HG03378 (cell line): ENCODE measurements at regions not wholly inside any gene's neighbourhood (a gene's known extent, or its start where the extent isn't known, plus 50 kb on each side); places are given as distances from the start of the nearest gene placed in this dataset.

Source experiments
- ATAC-seq: cut with Tn5 transposase; IDR thresholded peaks from one replicate; pipeline ENCODE4 v1.9.1; 2021; ENCODE audit warnings: mild to moderate bottlenecking, moderate library complexity; ENCODE audit not compliant: unreplicated experiment

DNA sequence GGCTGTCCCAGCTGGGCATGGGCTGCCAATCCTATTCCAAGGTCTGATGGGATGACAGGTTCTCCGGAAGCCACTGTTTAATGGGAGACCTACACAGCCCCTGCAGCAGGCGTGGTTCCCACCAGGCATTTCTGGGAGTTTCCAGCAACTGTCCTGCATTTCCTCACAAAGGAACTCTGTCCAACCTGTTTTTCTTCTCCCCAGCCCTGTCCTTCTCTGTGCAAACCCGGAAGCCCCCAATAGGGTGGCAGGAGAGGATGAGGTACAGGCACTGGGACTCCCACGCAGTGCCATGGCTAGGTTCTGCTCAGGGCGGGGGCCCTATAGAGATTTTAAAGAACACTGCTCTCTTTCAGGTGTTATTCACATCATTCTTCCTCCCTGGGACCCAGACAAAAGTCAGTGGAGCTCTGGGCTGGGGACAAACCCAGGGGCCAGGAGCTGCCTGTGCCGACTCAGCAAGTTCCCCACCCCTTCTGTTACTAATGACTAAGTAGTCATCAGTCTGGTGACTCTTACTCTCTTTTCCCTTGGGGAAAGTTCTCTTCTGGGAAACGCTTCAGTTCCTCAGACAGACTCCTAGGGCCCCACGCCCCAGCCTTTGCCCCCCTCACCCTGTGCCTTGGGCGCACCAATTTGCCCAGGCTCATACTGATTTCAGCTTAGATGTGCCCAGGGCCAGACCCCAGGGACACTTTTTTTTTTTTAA, 97.7 kb downstream of the CD47 start:
- ATAC-seq: peak; percentile 59

DNA sequence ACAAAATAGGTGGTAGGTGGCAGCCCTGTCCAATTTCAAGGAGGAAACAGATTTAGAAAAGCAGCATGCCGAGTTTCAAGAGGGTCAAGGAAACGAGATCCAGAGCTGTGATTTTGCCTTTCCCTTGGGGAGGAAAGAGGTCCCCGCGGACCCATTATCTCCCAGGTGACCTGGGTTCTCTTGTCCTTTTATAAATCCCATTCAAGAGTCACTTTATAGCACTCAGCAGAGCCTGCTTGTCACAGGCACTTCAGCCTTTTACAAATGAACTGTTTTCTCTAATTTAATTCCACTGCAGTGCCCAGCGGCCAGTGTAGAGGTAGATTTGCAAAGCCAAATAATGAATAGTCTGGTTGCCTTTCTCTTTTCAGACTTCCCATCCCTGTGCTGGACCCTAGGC, 99.9 kb downstream of the CD47 start:
- no peak for ATAC-seq

DNA sequence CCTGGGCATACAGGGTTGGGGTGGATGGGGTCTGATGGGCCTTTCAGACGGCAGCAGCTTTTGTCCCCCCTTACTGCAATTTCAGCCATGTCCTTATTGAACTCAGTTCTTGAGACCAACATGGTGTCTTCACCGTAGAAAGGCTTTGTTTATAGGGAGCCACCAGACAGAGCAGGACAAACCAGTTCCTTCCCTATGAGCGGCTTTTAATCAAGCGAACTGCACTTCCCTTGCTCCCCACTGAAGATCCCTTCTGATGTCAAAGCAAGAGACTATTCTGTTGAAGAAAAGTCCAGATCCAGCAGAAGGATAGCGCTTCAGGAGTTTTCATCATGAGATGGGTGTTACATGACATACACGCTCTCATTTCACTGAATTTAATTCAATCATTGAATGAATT, 100.4 kb downstream of the CD47 start:
- ATAC-seq: no peak

DNA sequence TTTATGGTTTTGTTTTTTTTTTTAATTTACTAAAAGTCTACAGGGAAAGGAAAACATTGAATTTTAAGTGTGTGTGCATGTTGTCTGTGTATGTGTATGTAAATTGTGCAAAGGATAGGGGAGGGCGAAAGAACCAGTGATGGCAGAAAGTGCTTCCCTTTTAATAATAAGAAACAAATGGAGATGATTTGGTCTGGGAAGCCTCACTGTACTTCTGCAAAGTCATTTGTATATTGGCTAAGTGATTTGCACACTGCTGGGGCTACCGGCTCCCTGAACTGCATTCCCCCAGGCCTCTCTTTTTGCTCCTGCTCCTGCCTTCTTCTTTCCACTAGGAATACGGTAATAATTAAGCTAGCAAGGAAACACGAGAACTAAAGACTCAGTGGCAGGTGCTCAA, 101.2 kb downstream of the CD47 start:
- no peak for ATAC-seq

DNA sequence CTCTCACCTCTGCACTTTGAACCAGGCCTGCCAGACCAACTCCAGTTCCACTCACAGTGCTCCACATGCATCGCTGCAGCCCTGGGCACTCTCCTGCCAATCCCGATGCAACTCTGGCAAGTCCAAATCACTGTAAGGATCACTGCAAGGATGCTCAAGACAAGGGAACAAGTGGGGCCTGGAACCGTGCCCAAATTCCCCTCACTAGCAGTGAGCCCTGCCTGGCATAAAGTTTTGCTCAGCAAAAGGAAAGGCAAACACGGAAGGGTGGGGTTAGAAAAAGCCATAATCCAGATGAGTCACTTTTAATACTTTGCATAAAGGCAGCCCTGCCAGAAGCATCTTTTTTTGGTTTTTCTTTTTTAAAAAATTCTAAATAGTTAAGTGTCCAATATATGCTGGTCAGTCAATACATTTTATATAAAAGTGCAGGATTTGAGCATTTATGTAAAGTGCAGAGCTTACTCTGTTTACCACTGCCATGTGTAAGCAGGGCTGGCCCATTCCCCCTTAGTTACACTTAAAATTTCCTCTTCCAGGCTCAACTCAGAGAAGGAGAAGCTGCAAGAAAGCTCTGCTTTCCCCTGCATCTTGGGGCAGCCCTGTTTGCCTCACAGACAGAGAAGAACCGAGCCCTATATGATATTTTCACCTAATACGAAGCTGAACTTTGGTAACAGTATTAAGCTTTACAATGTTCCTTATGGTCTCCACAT, 102.2 kb downstream of the CD47 start:
- ATAC-seq: no peak

DNA sequence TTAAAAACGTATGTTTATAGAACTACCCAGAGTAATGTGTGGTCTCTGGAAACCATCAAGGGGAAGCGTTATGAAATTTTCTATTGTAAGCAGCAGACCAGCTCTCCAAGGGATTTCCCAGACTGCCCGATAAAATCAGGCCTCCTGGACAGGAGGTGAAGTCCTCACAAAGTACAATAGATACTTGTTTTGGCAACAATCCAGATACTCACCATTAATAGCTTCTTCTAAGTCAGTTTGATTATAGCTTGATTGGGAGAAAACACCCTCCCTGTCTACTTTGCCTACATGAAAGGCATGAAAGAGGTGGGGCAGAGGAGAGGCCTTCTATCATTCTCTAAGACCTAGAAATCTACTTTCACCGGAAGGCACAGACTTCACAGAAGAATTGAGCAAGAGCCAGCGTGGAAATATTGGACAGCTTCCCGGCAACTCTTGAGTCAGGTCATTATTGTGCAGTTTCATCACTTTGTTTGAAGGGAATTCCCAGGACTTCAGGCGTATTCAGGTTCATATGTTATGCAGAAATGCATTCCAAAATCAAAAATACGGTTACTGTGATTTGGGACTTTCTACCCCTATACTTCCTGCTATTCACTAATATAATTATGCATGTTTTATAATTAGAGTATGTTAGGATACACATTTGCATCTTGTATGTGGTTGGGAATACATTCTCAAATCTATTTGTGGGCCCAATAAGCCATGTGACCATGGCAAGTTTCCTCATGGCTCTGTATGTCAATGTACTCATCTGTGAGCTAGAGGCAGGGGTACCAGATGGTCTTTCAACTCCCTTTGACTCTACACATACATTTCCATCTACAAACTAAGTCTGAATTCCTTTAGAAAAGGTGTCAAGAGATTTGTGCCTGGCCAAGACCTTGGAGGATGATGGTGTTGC, 103.5 kb downstream of the CD47 start:
- ATAC-seq: no peak

DNA sequence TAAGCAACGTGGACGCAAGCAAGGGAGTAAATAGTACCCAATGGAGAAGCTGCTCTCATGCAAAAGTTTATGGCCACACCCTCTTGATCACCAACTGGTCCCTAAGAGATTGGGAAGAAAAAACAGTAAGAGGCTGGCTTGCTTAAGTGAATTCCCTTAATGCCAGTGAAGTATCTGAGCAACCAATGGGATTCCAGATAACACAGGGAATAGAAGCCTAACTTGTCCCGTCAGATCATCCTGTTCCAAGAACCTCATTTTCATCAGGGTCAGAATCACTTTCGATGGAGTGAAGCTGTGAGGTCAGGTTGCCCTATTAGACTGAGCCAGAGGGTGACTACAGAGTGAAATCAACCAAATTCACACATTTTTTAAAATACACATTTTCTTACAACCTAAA, 104.3 kb downstream of the CD47 start:
- no peak for ATAC-seq

DNA sequence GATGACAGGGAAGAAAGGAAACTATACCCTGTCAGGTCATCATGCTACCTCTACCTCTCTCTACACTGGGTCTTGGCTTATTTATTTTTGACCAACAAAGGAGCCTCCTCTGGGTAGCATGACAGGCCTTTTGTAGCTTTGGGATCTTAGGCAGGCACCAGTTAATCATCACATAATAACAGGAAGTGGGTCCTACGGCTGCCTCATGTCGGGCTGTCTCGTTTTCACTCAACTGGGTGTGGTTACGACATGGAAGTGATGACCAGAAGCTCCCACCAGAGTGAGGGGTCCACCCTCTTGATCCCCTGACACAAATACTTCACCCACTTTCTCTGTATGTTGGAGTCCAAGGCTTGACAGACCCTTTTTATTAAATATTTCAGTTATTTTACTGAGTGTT, 105.3 kb downstream of the CD47 start:
- ATAC-seq: peak; percentile 99

DNA sequence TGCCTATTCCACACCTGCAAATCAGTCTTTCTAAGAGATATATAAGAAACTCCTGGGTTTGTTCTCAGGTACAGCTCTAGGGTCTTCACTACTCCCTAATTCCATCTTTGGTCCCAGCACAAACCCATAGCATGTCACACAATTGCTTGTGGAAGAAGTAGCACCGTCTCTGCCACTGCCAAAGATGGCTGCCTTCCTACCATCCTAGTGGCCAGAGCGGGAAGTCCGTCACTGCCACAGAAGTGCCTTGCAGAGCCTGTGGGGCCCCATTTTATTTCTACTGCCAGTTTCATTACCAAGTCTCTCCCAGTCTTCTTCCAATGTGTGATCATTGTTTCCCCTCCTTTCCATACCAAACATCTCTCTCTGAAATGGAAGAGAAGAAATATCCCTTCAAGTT, 107.6 kb downstream of the CD47 start:
- no peak for ATAC-seq

DNA sequence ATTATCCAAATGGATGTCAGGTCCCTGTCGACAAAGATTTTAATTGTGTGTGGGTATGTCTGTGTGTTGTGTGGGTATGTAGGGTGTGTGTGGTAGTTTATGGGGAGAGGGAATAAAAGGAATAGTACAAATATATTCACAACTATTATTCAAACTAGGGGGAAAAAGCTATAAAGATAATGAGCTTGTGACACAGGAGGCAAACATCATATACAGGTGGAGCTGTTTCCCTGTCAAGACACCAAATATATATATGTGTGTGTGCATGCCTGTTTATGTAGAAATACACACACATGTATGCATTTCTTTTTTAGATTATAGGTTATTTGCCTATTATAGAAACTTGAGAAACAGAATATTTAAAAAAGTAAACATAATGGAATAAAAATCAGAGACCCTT, 108.7 kb downstream of the CD47 start:
- ATAC-seq: no peak

DNA sequence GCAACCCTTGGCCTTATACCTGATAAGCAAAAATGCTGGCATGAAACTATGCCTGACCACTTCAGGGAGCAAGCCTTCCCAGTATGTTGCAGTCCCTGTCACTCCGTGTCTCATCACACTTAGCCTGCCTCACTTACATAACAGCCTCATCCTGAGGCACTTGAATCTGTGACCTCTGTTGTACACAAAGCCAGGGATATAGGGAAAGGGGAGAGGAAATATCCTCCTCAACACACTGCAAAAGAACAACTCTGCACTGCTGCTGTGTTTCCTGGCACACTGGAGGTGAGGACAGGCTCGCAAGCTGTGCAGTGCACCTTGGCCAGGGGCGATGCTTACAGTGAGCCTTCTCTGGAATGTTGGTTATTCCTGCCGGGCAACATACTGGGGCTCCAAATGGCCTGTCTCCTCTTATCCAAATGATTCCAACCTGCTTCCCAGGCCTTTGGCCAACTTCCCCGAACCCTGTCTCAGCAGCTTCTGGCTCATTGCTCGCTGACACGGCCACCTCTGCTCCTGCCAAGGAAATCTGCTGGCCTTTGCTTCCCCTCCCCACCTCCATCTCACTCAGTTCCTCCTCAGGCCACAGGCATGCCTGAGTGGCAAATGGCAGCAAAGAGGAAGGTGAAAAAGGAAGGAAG, 109.2 kb downstream of the CD47 start:
- no peak for ATAC-seq

DNA sequence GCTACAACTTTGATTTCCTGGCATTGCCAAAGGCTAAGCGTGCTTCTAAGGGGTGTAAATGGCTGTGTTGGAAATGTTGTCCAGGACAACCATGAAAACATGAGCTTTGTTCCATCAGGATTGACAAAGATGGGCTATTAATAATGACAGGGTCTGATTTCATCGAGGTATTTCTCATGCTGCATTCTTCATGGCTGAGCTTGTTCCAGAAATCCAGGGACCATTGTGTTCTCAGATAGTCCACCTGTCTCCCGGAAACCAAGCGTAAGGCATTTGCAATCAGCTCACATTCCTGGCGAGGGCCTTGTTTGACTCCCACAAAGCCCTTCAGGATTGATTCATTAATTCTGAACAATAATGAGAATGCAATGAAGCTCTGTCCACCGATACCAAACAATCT, 111.3 kb downstream of the CD47 start:
- no peak for ATAC-seq

DNA sequence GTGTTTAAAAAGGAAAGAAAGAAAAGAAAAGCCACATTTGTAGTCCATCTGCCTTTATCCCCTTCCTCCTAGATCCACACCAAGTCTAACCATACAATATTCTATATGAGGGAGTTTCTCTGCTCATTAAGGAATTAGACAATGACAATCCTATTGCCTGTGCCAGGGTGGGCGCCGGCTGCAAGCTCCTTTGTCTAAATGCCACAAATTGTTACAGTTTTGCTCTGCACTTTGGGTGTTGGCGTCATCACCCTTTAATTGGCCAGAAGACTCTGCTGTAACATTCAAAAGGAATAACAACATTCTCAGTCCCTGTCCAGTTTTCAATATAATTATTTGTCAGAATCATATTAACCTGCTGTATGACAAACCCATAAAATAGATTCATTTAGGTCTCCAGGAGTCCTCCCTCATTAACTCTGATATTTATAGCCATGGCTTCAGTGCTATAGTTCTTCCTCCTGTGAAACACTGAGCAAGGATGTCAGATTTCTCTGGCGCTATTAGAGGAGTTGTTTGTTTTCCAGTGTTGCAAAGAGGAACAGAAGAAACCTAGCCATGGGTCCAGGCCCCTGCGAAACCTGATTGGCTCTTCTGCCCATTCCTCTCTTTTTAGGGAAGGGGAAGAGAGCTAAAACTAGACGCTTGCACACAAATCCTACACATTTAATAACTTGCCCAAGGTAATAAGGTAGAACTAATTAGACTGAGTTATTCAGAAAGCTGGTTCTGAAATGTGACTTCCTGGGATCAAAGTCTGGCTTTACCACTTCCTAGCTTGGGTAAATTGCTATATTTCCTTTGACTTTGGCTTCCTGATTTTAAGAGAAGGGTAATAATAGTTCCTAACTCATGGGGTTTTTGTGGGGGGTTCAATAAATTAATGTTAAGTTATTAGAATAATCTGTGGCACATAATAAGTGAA, 112.4 kb downstream of the CD47 start:
- no peak for ATAC-seq

DNA sequence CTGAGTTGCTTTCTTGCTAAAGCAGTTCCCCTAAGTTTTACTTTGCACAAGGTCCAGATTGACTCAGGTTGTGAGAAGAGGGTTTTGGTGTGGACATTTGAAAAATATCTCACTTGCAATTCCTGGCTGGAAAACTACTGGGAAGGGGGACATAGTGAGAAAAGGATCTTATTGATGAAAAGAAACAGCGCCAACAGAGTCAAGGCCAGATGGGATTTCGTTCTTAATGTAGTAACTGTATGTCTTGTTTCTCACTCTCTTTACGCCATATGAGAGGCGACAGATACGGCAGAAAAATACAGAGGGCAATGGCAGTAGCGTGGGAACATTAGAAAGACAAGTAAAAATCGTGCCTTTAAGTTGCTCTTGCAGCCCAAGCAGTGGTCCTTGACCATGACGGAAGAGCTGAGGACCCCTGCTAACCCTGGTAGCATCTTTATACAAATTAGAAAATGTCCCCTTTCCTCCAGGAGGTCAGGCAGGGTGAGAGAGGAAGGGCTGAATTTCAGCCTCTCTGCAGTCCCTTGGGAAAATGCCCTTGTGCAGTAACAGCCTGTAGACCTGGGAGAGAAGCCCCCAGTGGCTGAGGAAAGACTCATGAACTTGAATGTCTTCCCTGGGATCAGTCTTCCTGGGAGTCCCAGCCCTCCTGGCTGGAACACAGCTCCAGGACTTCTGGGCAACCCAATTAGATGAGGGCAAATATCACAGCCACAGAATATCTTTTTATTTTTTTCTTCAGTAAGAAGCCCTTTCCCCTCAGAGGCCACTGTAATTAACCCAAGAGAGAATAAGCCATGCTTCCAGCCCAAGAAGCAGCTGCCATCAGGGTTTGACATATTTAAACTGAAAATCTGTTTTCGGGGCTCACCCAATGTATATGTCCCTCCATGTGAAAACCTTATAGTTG, 113.4 kb downstream of the CD47 start:
- no peak for ATAC-seq

DNA sequence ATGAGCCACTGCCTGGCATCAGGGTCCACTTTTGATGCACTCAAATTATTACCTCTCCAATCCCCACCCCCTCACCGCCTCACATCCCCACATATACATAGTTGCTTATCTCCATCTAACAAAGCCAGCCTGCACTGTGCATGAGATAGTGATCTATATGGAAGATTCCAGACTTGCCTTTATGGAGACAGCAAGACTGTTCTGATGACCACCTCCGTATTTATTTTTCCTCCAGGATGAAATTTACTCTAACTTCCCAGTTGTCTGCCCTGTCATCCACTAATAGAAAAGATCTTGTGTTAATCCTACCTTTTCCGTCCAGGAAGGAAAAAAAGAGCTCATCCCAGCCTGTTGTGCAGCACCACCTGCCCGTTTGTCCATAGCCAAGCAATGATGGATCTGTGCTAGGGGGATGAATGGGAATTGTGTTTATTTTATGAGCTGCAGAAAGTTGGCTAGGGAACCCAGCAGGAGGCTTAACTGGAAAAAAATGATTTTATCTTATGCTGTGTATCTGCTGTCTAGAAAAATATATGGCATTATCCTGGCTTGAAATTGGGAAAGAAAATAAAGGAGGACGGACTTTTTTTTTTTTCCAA, 114.5 kb downstream of the CD47 start:
- no peak for ATAC-seq

DNA sequence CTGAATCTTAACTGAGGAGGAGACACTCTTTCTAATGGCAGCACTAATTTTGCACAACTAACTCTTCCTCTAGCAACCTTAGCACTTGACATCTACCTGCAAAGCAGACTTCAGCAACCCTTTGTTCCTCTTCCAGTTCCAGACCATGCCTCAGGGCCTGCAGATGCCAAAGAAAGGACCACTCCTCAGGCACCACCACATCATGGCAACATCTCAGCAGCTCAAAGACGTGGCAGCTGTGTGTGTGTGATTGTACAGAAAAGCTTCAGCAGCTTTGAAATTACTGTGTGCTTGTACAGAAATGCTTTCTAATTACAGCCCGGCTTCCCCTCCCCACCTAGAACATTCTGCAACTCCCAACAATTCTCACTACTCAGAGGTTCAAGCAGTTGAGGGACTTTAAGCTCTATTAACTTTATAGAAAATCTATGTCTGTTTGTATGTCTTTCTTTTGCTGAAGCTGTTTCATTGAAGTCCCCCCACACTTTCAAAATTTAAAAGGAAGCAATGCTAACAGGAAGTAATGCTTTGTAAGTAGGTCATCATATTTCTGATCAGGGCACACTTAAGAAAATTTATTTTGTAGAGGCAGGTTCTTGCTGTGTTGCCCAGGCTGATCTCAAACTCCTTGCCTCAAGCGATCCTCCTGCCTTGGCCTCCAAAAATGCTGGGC, 115.2 kb downstream of the CD47 start:
- no peak for ATAC-seq

DNA sequence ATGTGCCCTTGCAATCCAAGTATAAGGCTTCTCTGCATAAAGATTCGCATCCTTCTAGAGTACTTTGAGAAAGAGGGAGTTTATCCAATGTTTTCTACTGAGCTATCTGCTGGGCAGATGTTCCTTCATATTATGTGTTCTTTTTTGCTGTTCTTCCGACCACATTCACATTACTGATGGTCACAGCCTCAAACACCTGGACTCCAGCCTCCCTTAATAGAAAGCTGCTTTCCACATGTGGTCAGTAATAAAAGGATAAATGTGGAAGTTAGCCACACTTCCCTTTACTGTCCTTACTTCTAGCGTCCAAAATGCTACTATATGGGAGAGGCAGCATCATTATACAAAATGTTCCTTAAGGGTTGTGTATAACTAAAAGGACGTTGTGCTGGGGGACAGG, 116.9 kb downstream of the CD47 start:
- no peak for ATAC-seq

DNA sequence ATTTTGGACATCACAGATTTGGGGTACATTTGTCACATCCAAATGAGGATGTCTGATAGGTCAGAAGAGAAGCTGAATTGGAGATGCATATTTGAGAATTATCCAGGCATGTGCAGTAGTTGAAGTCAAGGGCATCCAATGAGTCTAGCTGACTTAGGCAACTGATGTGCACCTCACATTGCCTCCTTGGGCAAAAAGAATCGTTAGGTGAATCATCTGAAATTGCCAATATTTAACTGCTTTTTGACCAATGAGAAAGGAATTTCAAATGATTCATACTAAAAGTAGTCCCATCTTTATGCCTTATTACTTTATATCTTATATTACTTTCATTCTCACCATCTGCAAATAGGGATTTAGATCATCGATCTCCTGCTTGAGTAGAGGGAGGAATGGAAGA, 117.7 kb downstream of the CD47 start:
- no peak for ATAC-seq
